Brain microvascular endothelial cell (primary cell): ENCODE measurements at regions not wholly inside any gene's neighbourhood (a gene's known extent, or its start where the extent isn't known, plus 50 kb on each side); places are given as distances from the start of the nearest gene placed in this dataset.

Experiments
- DNase-seq: peaks from one replicate; pipeline ENCODE4 v3.0.0-alpha.2; 2020
- H3K27ac ChIP-seq: fragments of 250-450 bp; sonication (Bioruptor Pico); 2 replicates; pipeline ENCODE4 v1.5.1; 2020; ENCODE audit warnings: mild to moderate bottlenecking, moderate library complexity
- H3K27me3 ChIP-seq: fragments of 250-450 bp; sonication (Bioruptor Pico); replicated peaks from 2 replicates; pipeline ENCODE4 v1.5.1; 2020; ENCODE audit warnings: mild to moderate bottlenecking
- H3K36me3 ChIP-seq: fragments of 250-450 bp; sonication (Bioruptor Pico); replicated peaks from 2 replicates; pipeline ENCODE4 v1.5.1; 2020; ENCODE audit warnings: mild to moderate bottlenecking
- H3K4me3 ChIP-seq: 2 replicates; pipeline ENCODE4 v1.5.1; 2011; ENCODE audit warnings: low read depth, mild to moderate bottlenecking, control low read depth, low read length, moderate library complexity
- in situ Hi-C: cut with HindIII; loops from 2 replicates; pipeline ENCODE4 v1.10.0; 2017; ENCODE audit warnings: low sequenced_read_pairs, low pct_ligation_motif_present
- TF ChIP-seq, protein P1 (sequence below): IDR thresholded peaks from 2 replicates; pipeline ENCODE4 v1.5.1; 2011; ENCODE audit warnings: low read depth, mild to moderate bottlenecking, moderate library complexity, low read length, control low read depth, inconsistent platforms; ENCODE audit errors: missing control alignments

- in situ Hi-C loops: no loop called here
- peaks cover 9% of the 10 kb centered on the region for H3K27me3 ChIP-seq
- TF ChIP-seq, protein P1, sequence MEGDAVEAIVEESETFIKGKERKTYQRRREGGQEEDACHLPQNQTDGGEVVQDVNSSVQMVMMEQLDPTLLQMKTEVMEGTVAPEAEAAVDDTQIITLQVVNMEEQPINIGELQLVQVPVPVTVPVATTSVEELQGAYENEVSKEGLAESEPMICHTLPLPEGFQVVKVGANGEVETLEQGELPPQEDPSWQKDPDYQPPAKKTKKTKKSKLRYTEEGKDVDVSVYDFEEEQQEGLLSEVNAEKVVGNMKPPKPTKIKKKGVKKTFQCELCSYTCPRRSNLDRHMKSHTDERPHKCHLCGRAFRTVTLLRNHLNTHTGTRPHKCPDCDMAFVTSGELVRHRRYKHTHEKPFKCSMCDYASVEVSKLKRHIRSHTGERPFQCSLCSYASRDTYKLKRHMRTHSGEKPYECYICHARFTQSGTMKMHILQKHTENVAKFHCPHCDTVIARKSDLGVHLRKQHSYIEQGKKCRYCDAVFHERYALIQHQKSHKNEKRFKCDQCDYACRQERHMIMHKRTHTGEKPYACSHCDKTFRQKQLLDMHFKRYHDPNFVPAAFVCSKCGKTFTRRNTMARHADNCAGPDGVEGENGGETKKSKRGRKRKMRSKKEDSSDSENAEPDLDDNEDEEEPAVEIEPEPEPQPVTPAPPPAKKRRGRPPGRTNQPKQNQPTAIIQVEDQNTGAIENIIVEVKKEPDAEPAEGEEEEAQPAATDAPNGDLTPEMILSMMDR: no peak
- H3K27ac ChIP-seq: no peak overlapping the region
- DNase-seq: no peak
- H3K4me3 ChIP-seq: no peak overlapping the region
- no peaks in the 10 kb centered on the region for H3K36me3 ChIP-seq
Observed at GRCh38 chr10:42951486-42952251, 125.2 kb upstream of the RET start.

GRCh38 chr10:42952349-42952748 is 124.5 kb upstream of the RET start:
- no peak for DNase-seq
- H3K27me3 ChIP-seq: peaks cover 9% of the 10 kb centered on the region
- H3K36me3 ChIP-seq: no peaks in the 10 kb centered on the region
- TF ChIP-seq, protein P1: no peak
- in situ Hi-C loops: no loop called here
- H3K4me3 ChIP-seq: no peak overlapping the region
- H3K27ac ChIP-seq: no peak overlapping the region

DNA sequence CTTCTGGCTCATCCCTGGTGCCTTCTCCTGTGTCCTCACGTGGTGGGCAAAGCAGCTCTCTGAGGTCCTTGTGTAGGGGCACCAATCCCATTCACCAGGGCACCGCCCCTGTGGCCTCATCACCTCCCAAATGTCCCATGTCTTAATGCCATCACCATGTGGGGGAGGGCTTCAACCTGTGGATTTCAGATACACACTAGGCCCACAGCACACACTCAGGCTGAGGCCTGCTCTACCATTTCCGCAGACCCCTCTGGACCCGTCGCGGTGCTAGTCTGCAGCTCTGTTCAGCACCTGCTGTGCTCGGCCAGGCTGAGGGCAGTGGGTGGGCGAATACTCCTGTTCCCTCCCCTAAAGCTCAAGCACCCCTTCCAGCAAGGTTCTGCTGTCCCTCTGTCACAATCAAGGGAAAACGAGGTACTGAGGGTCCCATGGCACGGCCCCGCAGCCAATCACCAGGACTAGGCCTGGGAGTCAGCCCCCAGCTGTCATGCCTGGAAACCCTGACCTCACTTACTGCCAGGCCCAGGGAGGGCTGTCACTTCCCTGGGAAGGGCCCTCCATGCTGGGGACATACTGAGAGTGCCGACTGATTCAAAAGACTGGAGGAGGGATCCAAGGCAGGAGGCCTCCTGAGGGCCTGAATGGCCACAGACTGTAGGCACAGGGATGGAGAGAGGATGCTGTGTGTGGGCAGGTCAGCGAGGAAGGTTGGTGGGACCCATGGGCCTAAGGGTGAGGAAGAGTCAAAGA is 123.8 kb upstream of the RET start:
- no peak overlapping the region for H3K27ac ChIP-seq
- no peaks in the 10 kb centered on the region for H3K36me3 ChIP-seq
- peaks cover 9% of the 10 kb centered on the region for H3K27me3 ChIP-seq
- TF ChIP-seq, protein P1: no peak
- no peak overlapping the region for H3K4me3 ChIP-seq
- in situ Hi-C loops: no loop called here
- no peak for DNase-seq

DNA sequence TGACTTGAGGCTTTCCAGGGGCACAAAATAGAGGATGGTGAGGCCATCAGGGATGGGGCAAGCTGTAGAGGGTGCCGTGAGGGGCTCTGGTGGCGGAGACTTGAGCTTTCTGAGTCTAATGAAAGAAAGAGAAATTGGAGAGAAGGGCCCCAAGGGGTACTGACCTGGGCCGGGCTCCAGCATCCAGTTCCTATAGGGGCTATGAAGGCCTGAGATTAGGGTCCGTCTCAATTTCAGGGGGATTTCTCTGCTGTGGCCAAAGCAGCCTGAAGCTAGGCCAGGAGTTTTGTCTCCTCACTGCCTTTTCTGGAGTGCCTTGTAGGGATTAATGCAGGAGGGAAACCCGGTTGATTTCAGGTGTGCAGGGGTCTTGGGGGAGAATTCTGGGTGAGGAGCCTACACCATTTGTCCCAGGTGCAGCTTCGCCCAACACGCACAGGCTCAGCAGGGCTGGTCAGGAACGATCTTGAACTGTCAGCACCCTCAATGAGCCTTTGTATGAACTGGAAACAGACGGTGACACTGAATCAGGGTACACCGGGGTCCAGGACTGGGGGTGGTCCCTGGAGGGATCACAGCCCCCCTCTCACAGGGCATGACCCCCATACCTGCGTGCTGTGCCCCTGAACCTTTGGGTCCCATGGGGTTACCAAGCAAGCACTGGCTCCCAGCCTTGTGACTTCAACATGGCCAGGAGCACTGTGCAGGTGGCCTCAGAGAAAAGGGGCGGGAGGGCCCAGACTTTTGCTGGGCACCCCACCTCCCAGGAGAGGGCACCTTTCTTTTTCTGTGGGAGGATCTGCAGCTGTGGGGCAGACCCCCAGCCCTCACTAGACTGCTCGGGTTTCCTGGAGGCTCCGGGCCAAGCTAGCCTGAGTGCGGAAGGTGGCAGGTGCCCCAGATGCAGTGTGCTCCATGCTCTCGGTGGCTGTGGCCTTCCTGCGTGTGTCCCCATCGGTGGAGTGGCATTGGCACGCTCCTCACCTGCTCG is 122.9 kb upstream of the RET start:
- Histone ChIP-seq H3K4me3 (no peak overlapping the region), H3K27me3 (peaks cover 9% of the 10 kb centered on the region), H3K27ac (no peak overlapping the region), H3K36me3 (no peaks in the 10 kb centered on the region)
- TF ChIP-seq, protein P1: no peak
- DNase-seq: no peak
- in situ Hi-C loops: no loop called here

GRCh38 chr10:42954766-42955492 is 121.9 kb upstream of the RET start:
- TF ChIP-seq, protein P1: no peak
- Histone ChIP-seq H3K4me3 (no peak overlapping the region), H3K27me3 (peaks cover 9% of the 10 kb centered on the region), H3K27ac (no peak overlapping the region), H3K36me3 (no peaks in the 10 kb centered on the region)
- in situ Hi-C loops: no loop called here
- DNase-seq: no peak
